Sigmoid colon (tissue), 6 donors: ENCODE measurements at regions not wholly inside any gene's neighbourhood (a gene's known extent, or its start where the extent isn't known, plus 50 kb on each side); places are given as distances from the start of the nearest gene placed in this dataset.

Source experiments
- DNase-seq: peaks from one replicate; pipeline ENCODE4 v3.0.0-alpha.2; 2019
- H3K27ac ChIP-seq, 4 donors: fragments of 200-600 bp; sonication (generic); one replicate each; pipeline ENCODE4 v1.5.1; 2016 to 2019; ENCODE audit warnings: mild to moderate bottlenecking in 1 of 4
- H3K27me3 ChIP-seq, 3 donors: fragments of 200-600 bp; sonication (generic); one replicate each; pipeline ENCODE4 v1.5.1; 2019; ENCODE audit warnings: mild to moderate bottlenecking in 1 of 3
- H3K36me3 ChIP-seq, 4 donors: fragments of 200-600 bp; sonication (generic); one replicate each; pipeline ENCODE4 v1.5.1; 2016 to 2019
- H3K4me1 ChIP-seq, 4 donors: fragments of 200-600 bp; sonication (generic); one replicate each; pipeline ENCODE4 v1.5.1; 2017 to 2019
- H3K4me3 ChIP-seq, 4 donors: fragments of 200-600 bp; sonication (generic); one replicate each; pipeline ENCODE4 v1.5.1; 2017 to 2019; ENCODE audit warnings: mild to moderate bottlenecking in 2 of 4, moderate library complexity in 1 of 4
- H3K9me3 ChIP-seq, 4 donors: fragments of 200-600 bp in 3 of 4; sonication (generic) in 3 of 4; one replicate each; pipeline versions ENCODE4 v1.5.1 to v1.6.1; 2013 to 2019
- CTCF ChIP-seq, 4 experiments: fragments of 450-650 bp in 3 of 4; fragments of 200-600 bp in 1 of 4; IDR thresholded peaks; one replicate each; pipeline ENCODE4 v1.5.1; 2016 to 2019; ENCODE audit warnings: antibody characterized with exemption in 4 of 4, mild to moderate bottlenecking in 3 of 4, moderate library complexity in 2 of 4
- EP300 ChIP-seq, 4 donors: sonication (generic); formaldehyde crosslinking; IDR thresholded peaks; one replicate each; pipeline ENCODE4 v1.6.1; 2017; ENCODE audit warnings: antibody characterized with exemption in 4 of 4
- POLR2A ChIP-seq, 2 donors: fragments of 450-650 bp; IDR thresholded peaks; one replicate each; pipeline ENCODE4 v1.6.1; 2016; ENCODE audit warnings: antibody characterized with exemption in 2 of 2, mild to moderate bottlenecking in 2 of 2, moderate library complexity in 2 of 2
- POLR2AphosphoS5 ChIP-seq, 4 donors: sonication (generic); formaldehyde crosslinking; IDR thresholded peaks; one replicate each; pipeline ENCODE4 v1.6.1; 2017; ENCODE audit warnings: antibody characterized with exemption in 4 of 4
- WGBS, 2 donors: extraction: QIAGEN DNeasy Blood & Tissue Kit; methylation state at CpG; one replicate each; pipeline ENCODE4 v1.1.7; 2013; 5-methylcytosine and 5-hydroxymethylcytosine counted together
- intact Hi-C: fragments of 100-400 bp; cut with DNase I; formaldehyde crosslinking; loops from one replicate; pipeline ENCODE4 v1.15.1; 2023
- donor health status: healthy with polysubstance abuse.
- donor health status: healthy.

DNA sequence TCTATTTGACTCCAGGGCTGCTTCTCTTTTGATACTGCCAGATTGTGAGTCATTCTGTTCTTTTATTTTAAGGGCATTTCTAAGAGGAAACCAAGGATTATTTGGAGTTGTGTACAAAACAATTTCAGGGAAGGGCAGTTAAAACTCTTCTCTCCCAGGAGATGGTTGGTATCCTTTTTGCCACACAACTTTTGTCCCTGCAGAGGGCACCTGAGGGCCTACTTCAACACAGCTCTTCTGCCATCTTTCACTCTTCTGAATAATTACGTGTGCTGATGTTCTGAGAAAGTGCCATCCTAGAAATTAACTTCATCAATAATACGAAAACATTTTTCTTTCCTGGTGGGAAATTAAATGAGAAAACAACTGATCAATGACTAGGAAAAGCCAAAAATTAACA lies 75.7 kb upstream of the GADL1 start:
- Histone ChIP-seq H3K9me3 (no peaks in the 10 kb centered on the region), H3K36me3 (no peaks in the 10 kb centered on the region), H3K4me3 (no peak overlapping the region), H3K4me1 (no peaks in the 10 kb centered on the region), H3K27ac (no peak overlapping the region), H3K27me3 (no peaks in the 10 kb centered on the region)
- TF ChIP-seq CTCF (IDR thresholded peaks at IDR 0.05) (no peak), POLR2A (IDR thresholded peaks at IDR 0.05) (no peak), POLR2AphosphoS5 (IDR thresholded peaks at IDR 0.05) (no peak)
- 65 to 80% methylated on average over 2 of the region's 2 CpGs for WGBS, 2 donors
- no peak for DNase-seq
- intact Hi-C loops, result no loop called here

- Histone ChIP-seq H3K4me1 (no peaks in the 10 kb centered on the region), H3K9me3 (no peaks in the 10 kb centered on the region), H3K27ac (no peak overlapping the region), H3K36me3 (no peaks in the 10 kb centered on the region), H3K27me3 (no peaks in the 10 kb centered on the region), H3K4me3 (no peak overlapping the region)
- intact Hi-C loops, result no loop called here
- TF ChIP-seq CTCF (IDR thresholded peaks at IDR 0.05), result no peak
- no peak for TF ChIP-seq POLR2AphosphoS5 (IDR thresholded peaks at IDR 0.05)
- TF ChIP-seq POLR2A (IDR thresholded peaks at IDR 0.05), result no peak
- WGBS, 2 donors, result 80 to 94% methylated on average over 1 of the region's 1 CpG
- DNase-seq, result no peak
Observed at GRCh38 chr3:30972449-30972848, 78.0 kb upstream of the GADL1 start.

DNA sequence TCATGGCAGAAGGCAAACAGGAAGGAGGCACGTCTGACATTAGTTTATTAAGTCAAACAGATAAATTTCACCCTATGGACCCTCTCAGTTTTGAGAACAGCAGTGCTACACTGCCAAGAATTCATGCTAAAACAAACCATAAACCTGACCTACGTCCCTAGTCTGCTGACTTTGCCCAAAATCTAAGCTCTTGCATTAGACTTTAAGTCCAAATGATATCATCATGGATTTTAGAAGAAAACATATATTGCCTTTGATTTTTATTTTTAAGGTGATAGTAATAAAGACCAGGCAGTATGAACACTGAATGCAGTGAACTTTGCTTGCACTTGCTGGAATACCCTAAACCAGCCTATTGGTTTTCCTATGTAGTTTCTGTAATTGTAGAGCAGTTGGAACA lies 79.6 kb upstream of the GADL1 start:
- no peaks in the 10 kb centered on the region for H3K9me3 ChIP-seq
- DNase-seq, result no peak
- TF ChIP-seq EP300 (IDR thresholded peaks at IDR 0.05) (no peak), POLR2AphosphoS5 (IDR thresholded peaks at IDR 0.05) (no peak), POLR2A (IDR thresholded peaks at IDR 0.05) (no peak), CTCF (IDR thresholded peaks at IDR 0.05) (no peak)
- H3K36me3 ChIP-seq, result no peaks in the 10 kb centered on the region
- no peak overlapping the region for H3K4me3 ChIP-seq
- intact Hi-C loops, result no loop called here
- H3K4me1 ChIP-seq, result no peaks in the 10 kb centered on the region
- no peaks in the 10 kb centered on the region for H3K27me3 ChIP-seq
- no peak overlapping the region for H3K27ac ChIP-seq
- 70 to 74% methylated on average over 2 of the region's 2 CpGs for WGBS, 2 donors

GRCh38 chr3:30977592-30977991 lies 83.1 kb upstream of the GADL1 start:
- TF ChIP-seq EP300 (IDR thresholded peaks at IDR 0.05) (no peak), CTCF (IDR thresholded peaks at IDR 0.05) (no peak), POLR2A (IDR thresholded peaks at IDR 0.05) (no peak), POLR2AphosphoS5 (IDR thresholded peaks at IDR 0.05) (no peak)
- DNase-seq, result no peak
- Histone ChIP-seq H3K9me3 (no peaks in the 10 kb centered on the region), H3K27ac (no peak overlapping the region), H3K36me3 (no peaks in the 10 kb centered on the region), H3K4me3 (no peak overlapping the region), H3K27me3 (no peaks in the 10 kb centered on the region), H3K4me1 (no peaks in the 10 kb centered on the region)
- intact Hi-C loops, result no loop called here
- 91 to 92% methylated on average over 1 of the region's 1 CpG for WGBS, 2 donors

- Histone ChIP-seq H3K4me1 (no peaks in the 10 kb centered on the region), H3K4me3 (no peak overlapping the region), H3K27me3 (no peaks in the 10 kb centered on the region), H3K9me3 (no peaks in the 10 kb centered on the region), H3K27ac (no peak overlapping the region), H3K36me3 (no peaks in the 10 kb centered on the region)
- no peak for DNase-seq
- intact Hi-C loops, result no loop called here
- TF ChIP-seq EP300 (IDR thresholded peaks at IDR 0.05), result no peak
- no peak for TF ChIP-seq POLR2AphosphoS5 (IDR thresholded peaks at IDR 0.05)
- no peak for TF ChIP-seq POLR2A (IDR thresholded peaks at IDR 0.05)
- TF ChIP-seq CTCF (IDR thresholded peaks at IDR 0.05), result no peak
Observed at GRCh38 chr3:30980993-30981392, 86.5 kb upstream of the GADL1 start.
